ENCODE measurements at regions not wholly inside any gene's neighbourhood (a gene's known extent, or its start where the extent isn't known, plus 50 kb on each side); places are given as distances from the start of the nearest gene placed in this dataset.

DNA sequence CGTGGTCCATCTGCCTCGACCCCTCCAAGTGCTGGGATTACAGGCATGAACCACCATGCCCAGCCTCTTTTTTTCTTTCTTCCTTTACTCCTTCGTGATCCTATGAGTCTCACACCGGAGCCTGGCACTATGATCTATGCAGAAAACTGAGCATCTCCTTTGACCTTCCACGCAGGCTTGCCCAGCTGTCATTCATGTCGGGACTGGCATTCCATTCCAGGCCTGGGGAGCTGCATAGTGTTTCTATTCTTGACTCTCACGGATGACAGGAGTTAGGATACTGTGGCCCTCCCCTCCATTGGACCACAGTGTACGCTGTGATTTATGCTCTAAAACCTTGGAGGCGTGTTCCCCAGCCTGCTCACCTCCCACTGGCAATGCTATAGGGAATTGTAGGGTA is 611.8 kb downstream of the BRD1 start:
- no peak for DNase-seq

DNA sequence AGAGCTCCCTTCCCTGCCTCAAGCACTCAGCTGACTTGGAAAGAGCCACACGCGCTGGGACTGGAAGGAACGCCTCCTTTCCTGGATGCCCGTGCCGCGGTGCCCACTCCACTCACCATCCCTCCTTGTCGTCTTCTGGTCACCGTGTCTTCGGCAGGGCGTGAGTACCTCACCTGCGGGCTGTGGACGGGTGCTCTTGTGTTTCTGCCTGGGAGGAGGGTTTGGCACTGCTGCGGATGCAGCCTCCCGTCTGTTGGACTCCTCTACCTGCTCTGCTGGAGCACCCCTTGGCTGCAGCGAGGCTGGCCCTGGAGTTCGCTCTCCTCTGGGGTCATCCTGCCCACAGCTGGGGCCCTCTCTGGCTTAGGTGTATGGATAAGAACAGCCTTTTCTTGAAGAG is 612.7 kb downstream of the BRD1 start:
- no peak for DNase-seq

DNA sequence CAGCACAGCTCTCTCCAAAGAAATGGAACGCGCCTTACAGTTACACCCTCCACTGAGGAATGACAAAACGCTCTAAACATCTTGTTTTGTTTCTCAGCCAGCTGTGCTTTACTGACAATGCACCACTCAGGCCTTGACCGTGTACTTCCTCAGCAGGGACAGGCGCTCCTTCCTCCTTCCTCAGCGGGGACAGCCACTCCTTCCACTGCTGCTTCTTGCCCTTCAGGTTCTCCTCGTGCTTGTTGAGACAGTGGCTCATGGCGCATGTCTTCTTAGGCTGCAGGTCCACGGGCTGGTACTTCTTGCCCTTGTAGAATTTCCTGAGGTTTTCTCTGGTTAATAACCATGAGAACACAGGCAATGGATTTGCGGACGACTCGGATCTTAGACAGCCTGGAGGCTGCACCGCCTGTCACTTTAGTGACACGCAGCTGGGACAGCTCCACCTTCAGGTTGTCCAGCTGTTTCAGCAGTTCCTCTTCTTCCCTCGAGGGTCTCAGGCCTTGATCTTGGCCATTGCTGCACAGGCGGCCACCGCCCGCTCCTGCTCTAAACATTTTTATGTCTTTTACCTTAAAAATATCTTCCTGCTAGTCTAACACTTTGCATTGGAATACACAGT is 613.8 kb downstream of the BRD1 start:
- no peak for DNase-seq

GRCh38 chr22:49212466-49212865 is 615.2 kb downstream of the BRD1 start:
- no peak for DNase-seq

DNA sequence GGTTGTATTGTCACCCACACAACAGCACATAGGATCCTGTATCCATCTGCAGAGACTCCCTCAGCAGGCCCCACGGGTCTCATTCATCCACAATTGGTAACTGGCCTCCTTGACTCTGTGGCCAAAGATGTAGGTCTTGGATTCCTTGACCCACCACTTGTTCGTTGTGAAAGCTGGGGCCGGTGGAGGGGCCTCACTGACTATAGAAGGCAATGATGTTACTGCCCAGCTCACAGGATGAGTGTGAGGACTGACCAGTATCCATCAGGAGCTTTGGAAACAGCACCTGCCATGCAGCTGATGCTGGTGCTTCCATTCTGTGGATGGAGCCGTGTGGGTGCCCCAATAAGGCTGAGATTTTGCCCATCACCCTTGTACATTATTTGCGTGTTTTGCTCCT is 615.7 kb downstream of the BRD1 start:
- no peak for DNase-seq

GRCh38 chr22:49211176-49211575 is 616.5 kb downstream of the BRD1 start:
- no peak for DNase-seq

GRCh38 chr22:49210606-49211005 is 617.1 kb downstream of the BRD1 start:
- no peak for DNase-seq

GRCh38 chr22:49209452-49210195 is 618.0 kb downstream of the BRD1 start:
- DNase-seq = no peak

GRCh38 chr22:49208768-49209252 is 618.9 kb downstream of the BRD1 start:
- DNase-seq = peak; percentile 37

DNA sequence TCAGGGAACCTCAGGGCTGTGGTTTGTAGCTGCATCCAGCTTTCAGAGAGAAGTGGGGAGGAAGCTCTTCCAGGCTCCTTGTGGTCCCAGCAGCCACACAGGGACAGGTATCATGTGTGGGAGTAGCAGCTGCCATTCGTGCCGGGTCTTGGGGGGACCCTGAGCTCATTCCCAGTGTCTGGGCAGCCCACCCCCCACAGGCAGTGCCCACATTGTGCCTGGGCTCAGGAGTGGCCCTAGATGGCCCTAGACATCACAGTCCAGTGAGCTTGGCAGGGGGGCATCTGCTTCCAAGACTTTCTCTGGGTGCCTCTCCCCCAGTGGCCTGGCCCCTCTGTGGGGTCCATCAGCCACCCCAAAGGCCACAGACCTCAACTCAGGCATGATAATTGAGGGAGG is 619.7 kb downstream of the BRD1 start:
- no peak for DNase-seq

GRCh38 chr22:49207008-49208003 is 620.4 kb downstream of the BRD1 start:
- no peak for DNase-seq

DNA sequence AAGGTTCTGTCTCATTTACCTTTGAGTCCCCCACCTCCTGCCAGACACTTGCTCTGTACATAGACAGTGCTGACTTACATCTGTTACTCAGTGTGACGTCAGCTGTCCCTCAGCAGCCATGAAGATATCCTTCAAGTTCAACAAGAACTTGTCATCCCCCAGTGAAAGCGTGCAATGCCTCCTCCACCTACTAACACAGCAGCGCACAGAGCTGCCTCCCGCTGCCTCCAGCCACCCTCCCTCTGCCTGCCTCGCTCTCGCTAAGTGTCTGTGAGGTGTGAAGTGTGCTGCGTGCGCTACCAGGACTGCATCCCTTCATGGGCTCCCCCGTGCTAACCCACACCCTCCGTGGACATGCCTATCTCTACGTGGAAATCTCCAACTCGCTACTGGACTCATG is 621.4 kb downstream of the BRD1 start:
- no peak for DNase-seq

- DNase-seq = no peak
Measured at GRCh38 chr22:49205483-49205800, 622.2 kb downstream of the BRD1 start.

DNA sequence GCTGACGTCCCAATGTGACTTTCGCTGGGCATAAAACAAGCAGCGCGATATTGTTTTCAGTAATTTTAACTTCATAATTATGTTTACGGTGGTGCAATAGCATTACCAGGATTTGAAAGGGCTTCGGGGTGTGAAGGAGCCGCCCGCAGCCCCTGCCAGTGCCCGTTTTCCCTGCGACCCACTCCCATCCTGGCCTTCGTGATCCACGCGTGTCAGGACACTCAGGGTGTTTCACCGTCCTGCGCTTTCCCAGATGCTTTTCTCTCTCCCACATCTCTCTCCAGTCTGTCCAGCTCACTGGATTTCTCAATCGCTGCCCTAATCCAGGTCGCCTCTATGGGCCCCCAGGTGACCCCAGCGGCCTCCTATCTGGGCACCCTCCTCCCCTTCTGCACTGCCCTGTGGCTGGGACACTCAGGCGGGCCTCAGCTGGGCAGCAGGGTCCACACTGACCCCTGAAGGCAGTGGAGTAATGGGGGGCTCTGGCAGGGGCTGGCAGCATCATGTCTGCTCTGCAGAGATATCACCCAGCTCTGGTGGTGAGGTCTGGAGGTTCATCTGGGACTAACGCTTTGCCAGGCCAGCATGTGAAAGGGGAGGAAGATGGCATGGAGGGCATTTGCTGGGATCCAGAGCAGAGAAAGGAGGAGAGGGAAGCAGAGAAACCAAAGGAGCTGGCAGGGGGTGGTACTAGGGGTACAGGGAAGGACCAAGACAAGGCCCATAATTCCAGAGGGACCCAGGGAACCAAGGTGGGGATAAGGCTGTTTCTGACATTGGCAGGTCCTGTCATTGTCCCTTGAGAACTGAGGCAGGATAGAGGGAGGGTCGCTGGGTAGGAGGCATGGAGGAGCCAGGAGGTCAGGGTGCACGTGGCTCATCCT is 622.8 kb downstream of the BRD1 start:
- no peak for DNase-seq

GRCh38 chr22:49203859-49204598 is 623.6 kb downstream of the BRD1 start:
- DNase-seq = no peak

GRCh38 chr22:49203091-49203858 is 624.4 kb downstream of the BRD1 start:
- DNase-seq = no peak

DNA sequence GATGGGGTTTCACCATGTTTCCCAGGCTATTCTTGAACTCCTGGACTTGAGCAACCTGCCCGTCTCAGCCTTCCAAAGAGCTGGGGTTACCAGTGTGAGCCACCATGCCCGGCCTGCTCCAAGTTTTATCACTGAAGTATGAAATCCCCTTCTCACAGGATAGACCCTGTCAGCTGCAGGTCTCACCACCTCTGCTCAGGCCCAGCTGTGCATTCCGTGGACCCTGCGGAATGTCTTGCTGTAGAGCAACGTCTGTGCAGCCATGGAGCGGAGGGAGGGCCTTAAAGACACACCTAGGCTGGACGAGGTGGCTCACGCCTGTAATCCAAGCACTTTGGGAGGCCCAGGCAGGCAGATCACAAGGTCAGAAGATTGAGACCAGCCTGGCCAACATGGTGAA is 625.4 kb downstream of the BRD1 start:
- no peak for DNase-seq

DNA sequence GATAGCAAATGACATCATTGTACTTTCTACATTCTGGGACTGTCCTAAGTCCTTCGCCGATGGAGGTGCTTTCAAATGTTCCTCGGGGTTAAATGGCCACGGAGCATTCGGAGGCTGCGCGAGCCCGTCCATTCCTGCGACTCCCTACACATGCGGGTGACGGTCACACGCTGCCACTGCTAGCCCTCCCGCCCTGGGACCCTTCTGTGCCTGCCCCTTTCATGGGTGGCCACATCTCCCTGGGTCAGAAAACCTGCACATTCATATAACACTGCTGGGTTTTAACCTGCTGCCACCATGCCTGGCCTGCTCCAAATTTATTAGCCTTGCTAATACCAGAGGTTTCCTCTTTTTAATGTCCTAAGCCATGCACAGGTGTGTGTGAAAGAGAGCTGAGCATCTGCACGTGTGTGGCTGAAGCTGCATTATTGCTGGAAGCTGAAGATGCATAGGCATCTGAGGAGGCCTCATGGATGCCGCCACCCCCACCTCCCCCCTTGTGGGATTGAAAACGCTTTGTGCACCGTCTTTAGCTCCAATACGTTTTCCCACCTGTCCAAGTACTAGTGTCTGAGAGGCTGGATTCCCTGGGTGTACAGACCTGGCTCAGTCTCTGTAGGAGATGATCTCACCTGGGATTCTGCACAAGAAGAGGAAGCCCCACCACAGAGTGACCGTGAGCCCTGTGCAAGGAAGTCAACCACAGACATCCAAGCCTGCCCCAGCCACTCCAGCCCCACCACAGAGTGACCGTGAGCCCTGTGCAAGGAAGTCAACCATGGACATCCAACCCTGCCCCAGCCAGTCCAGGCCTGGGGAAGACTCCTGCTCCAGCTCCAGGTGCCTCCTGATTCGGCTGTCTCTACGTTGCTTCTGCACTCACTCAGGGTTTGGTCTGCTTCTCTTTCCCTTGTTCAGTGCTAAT is 626.4 kb downstream of the BRD1 start:
- no peak for DNase-seq

GRCh38 chr22:49199224-49199623 is 628.4 kb downstream of the BRD1 start:
- DNase-seq = no peak

DNA sequence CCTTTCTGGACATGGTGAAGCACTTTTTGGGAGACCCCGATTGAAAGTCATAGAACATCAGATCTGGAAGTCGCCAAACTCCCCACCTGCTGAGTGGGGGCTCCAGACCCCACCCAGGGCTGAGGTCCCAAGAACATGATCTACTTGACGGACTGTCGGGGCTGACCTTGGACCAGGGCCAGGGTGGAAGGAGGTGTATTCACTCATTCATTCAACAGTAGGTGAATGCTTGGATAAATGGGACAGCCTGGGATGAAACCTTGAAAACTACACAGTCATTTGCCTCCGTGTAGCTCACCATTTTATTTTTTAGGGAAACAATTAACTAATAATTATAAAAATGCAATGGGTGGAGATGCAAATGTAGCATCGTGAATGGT is 629.0 kb downstream of the BRD1 start:
- DNase-seq = no peak

Measured in hematopoietic multipotent progenitor cell treated with erythropoietin and hydrocortisone succinate and interleukin-3 and kit ligand, for 4 days (in vitro differentiated cells).